ENCODE measurements at regions not wholly inside any gene's neighbourhood (a gene's known extent, or its start where the extent isn't known, plus 50 kb on each side); places are given as distances from the start of the nearest gene placed in this dataset.

DNA sequence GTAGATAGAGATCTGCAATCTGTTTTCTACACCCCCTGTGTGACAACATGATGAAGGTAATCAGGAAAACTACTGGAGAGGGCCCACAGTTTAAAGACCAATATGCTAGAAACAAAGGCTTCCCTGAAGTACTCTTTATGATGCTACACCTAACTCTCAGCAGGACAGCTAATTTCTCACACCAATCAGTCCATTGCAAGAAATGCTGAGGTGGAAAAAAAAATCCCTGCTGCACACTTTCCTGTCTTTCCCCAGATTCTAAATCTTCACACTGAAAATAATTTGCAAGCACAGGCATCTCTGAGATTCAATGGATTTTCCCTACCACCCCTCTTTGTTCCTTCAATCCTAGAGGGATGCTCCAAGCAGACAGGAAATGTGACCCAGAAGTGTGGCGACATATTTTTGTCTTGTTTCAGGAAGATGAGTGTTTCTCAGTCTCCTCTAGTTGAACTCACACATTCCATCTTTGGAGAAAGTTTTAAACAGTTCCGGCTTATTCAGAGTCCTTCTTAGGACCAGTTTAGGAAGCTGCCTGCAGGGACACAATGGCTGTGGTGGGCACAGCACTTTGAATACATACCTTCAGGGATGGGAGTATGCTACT, 671.6 kb downstream of the DIAPH3 start:
- no peak for DNase-seq (ENCODE audit: low spot score)

DNA sequence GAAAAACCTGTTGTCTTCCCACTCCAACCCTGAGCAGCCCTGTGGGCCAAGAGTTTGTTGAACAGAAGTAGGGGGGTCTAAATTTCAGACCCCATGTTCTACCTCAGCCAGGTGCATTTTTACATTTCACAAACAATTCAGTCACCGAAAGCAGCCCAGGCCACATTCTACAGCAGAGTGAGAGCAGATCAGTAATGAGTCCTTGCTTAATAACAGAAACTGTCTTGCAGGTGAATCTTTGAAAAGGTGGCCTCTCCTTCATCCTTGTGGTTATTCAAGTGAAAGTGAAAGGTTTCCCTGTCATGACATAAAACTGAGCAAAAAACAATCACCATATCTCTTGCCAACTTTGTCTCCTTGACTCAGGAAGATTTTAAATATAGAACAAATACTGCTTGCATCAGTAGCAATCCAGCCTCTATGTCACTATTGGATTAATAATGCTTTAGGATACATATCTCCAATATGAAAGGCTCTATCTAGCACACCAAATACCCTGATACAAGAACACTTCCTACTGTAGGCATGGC, 670.2 kb downstream of the DIAPH3 start:
- DNase-seq (ENCODE audit: low spot score), result no peak
- intact Hi-C loops (cut with DNase I), result loop anchor here in 1 of 2 donors (5.0 kb wide), 1 partner anchor 1536 kb away; no protein-coding TSS in a partner anchor

More for the DNA sequence above, 671.6 kb downstream of the DIAPH3 start:
- intact Hi-C loops (cut with DNase I), result loop anchor here in 1 of 2 donors (5.0 kb wide), 1 partner anchor 1535 kb away; no protein-coding TSS in a partner anchor

DNA sequence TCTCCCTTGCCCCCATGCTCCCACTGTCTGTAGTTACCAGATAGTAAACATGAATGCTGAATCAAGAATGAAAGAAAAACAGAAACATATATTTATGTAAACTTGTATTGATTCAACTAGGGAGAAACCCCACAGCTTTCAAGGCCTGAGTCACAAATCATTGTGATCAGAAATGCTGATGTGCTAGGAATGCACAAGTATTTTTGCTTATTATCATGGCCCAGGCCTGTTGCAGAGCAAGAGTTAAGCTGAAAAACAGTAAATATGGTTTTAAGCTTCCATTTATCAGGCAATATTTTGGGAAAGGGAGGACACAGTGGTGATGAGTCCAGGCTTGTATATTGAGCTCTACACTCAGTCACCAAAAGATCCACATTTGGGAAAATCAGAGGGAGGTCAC, 669.6 kb downstream of the DIAPH3 start:
- DNase-seq (ENCODE audit: low spot score), result no peak
- intact Hi-C loops (cut with DNase I), result loop anchor here in 1 of 2 donors (5.0 kb wide), 1 partner anchor 1537 kb away; no protein-coding TSS in a partner anchor

DNA sequence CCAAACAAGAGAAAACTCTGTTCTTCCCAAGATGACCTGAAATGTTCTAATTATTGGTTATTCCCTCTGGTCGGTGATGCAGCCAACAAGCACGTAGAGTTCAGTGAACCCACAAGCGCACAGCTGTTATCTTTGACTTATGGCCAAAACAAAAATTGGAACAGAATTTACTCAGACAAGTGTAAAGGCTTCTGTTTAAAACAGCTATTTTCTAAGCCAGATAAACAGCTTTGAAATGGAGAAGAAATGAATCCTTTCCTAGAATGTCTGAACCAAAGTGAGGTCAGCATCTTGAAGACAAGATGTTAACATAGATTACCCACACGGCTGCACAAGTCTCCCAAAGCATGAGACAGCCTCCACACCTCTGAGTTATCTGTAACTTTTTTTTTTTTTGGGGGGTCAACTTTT, 669.2 kb downstream of the DIAPH3 start:
- intact Hi-C loops (cut with DNase I), result loop anchor here in 1 of 2 donors (5.0 kb wide), 1 partner anchor 1537 kb away; no protein-coding TSS in a partner anchor
- no peak for DNase-seq (ENCODE audit: low spot score)

DNA sequence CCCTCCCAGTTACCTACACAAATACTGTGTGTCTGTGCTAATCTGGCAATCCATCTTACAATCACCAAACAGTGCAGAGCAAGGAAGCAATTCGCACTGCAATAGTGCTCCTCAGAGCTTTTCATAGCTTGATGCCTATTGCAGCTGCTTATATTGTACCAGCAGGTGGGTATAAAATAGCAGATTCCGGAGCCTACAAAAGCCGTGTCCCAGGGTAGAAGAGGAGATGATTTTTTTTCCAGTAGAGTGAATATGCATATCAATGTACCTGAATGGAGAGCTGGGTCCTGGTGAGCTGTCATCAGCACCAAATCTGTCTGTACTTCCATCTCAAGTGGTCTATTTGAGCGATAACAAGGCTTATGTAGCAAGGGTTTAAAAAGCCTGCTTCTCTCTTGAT, 668.4 kb downstream of the DIAPH3 start:
- intact Hi-C loops (cut with DNase I), result no loop called here
- DNase-seq (ENCODE audit: low spot score), result no peak

DNA sequence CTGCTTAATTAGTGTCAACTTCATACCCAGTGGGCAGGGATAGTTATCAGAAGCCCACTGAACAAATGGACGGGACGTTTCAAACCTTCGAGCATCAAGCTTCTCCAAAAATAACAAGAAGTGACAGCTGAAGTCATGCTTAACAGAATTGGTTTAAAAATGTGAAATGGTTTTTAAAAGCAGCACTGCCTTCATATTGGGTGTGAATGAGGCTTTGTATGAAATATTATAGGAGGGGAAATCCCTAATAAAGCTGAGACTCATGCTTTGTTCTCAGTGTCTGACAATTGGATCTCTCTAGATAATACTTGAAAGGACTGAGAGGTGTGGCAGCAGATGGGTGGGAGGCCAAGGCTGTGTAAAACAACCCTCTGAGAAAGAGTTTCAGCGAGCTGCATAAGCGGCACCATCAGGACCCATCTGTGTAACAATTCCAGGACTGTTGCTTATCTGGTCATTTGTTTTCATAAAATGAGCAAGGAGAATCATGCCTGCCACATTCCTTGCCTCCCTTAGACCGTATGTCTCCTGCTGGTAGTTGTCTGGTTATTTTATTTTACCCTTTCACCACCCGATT, 667.7 kb downstream of the DIAPH3 start:
- intact Hi-C loops (cut with DNase I), result no loop called here
- DNase-seq (ENCODE audit: low spot score), result no peak

DNA sequence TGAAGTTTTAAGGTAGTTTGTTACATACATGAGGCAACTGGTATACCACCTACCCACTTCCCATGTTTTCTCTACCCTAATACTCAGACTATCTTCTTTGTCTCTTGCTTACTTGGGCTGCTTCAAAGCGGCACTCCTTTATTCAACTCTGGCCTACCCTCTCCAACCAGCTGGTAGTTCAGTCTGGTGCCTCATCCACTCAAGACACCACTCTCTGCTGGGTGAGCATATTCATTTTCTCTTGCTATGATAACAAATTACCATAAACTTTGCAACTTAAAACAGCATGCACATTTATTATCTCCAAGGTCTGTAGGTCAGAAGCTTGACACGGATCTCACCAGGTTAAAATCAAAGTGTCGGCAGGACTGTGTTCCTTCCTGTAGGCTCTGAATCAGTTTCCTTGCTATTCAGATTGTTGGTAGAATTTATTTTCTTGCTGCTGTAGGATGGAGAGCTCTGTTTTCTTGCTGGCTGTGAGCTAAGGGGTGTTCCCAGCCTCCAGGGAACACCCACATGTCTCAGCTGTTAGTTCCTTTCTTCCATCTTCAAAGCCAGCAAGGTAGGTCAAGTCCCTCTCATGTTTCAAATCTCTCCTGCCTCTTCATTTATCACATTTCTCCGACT, 666.0 kb downstream of the DIAPH3 start:
- no peak for DNase-seq (ENCODE audit: low spot score)
- intact Hi-C loops (cut with DNase I), result no loop called here

DNA sequence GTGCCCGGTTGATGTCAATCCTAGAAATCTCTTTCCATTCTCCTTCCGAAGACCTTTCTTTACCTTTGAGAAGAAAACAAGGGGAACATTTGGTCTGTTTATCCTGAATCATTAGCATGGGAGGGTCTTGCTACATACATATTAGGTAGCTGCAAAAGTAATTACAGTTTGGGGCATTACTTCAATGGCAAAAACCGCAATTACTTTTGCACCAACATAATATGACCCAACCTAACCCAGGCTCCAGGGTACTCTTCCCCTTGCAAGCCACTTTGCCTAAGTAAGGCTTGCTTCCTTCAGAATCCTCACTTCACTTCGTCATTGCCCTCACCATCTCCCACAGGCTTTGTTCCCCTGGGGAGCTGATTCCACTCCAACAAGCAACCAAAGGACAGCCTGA, 662.7 kb downstream of the DIAPH3 start:
- intact Hi-C loops (cut with DNase I), result no loop called here

DNA sequence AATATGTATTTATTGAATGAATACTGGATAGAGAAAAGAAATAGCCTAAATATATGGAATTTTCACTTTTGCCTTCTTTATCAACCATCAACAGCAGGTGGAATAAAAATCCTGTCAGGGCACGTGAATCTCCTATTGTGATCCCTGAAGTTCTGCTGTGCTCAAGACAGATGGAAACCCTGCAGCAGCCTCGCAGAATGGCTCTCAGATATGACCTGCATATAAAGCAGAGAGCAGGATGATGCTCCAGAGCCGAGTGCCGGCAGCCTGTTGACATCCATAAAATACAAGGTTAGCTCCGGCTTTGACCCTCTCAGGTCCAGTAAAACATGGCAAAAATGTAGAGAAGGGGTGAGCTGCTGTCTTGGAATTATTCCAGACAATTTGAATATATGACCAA, 659.3 kb downstream of the DIAPH3 start:
- no peak for DNase-seq (ENCODE audit: low spot score)
- intact Hi-C loops (cut with DNase I), result no loop called here

More for the DNA sequence above, 662.7 kb downstream of the DIAPH3 start:
- DNase-seq (ENCODE audit: low spot score), result no peak

DNA sequence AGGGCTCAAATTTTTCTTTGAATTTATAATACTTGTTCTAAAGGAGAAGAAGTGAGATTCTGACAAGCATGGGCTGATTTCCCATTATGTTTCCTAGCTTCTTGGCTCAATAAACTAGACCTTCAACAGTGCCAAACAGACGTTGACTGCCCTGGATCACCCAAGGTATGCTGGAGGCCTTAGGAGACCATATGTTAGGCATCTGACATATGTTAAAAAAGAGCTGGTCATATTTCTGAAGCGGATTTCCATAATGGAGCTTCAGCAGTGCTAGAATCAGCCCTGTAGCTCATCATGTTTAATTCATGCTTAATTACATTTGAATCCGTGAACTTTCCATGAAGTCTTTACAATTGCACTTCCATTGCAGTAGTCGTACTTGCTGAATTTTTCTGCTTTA, 653.3 kb downstream of the DIAPH3 start:
- intact Hi-C loops (cut with DNase I), result no loop called here

DNA sequence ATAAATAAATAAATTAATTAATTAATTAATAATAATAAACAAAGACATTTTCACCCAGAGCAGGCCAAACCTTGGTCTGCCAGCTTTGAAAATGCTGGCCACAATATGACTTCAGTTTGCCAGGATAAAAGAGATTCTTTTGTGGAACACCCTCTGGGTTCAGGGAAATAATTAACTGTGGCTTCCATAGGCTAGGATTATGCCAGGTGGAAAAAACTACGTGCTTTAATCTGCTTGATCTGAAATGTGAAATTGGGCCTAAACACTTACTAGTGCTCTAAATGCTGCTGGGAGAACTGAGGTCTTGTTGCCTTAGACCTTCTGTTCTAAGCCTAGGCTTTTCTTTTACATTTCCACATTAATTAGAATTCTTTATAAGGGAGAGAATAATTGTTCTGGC, 650.0 kb downstream of the DIAPH3 start:
- intact Hi-C loops (cut with DNase I), result no loop called here
- no peak for DNase-seq (ENCODE audit: low spot score)

More for the DNA sequence above, 653.3 kb downstream of the DIAPH3 start:
- no peak for DNase-seq (ENCODE audit: low spot score)

DNA sequence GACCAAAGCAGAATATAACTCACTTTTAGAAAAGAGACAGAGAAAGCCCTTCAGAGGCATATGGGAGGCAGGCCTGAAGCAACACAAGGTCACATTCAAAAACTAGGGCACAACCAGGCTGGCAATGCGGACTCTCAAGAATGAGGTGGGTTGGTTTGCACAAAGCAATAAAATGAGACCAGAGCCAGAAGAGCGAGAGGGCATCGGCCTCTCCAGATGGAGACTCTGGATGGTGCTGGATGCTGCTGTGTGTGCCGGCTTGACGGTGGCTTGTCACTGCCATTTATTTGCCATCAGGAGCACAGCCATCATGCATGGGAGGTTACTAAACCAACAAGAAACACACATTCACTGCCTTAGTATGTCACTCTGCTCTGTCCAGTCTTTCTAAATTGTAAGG, 649.4 kb downstream of the DIAPH3 start:
- no peak for DNase-seq (ENCODE audit: low spot score)
- intact Hi-C loops (cut with DNase I), result no loop called here

DNA sequence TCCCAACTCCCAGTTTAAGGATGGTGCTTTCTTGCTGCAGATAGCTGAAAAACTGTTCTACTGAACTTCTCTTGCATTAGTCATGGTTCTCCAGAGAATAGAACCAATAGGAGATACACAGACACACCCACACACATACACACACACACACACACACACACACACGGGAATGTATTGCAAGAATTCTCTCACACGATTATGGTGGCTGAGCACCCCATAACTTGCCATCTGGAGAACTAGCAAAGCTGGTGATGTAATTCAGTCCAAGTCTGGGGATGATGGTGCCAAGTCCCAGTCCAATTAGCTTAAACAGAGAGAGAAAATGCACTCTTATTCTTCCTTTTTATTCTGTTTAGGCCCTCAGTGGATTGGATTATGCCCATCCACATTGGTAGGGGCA, 643.9 kb downstream of the DIAPH3 start:
- DNase-seq (ENCODE audit: low spot score), result no peak
- intact Hi-C loops (cut with DNase I), result no loop called here

DNA sequence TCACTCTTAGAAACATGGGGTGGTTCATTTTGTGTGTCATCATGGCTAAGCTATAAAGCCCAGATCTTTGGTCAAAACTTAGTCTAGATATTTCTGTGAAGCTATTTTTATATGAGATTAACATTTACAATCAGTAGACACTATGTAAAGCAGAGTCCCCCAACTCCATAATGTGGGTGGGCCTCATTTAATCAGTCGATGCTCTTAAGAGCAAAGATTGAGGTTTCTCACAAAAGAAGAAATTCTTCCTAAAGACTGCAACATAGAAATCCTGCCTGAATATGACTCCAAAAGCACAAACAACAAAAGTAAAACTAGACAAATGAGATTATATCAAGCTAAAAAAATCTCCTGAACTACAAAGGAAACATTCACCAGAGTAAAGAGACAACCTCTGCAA, 642.2 kb downstream of the DIAPH3 start:
- intact Hi-C loops (cut with DNase I), result no loop called here
- DNase-seq (ENCODE audit: low spot score), result no peak

DNA sequence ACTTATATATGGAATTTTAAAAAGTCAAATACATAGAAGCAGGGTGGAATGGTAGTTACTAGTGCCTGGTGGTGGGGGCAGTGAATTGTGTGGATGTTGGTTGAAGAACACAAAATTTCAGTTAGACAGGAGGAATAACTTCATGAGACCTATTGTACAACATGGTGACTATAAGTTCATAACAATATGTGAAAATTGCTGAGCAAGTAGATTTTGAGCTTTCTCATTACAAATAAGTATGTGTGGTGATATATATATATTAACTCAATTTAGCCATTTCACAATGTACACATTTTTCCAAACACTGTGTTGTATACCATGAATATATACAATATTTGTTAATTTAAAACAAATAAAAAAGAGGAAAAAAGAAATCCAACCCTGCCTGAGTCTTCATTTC, 641.1 kb downstream of the DIAPH3 start:
- no peak for DNase-seq (ENCODE audit: low spot score)
- intact Hi-C loops (cut with DNase I), result no loop called here

DNA sequence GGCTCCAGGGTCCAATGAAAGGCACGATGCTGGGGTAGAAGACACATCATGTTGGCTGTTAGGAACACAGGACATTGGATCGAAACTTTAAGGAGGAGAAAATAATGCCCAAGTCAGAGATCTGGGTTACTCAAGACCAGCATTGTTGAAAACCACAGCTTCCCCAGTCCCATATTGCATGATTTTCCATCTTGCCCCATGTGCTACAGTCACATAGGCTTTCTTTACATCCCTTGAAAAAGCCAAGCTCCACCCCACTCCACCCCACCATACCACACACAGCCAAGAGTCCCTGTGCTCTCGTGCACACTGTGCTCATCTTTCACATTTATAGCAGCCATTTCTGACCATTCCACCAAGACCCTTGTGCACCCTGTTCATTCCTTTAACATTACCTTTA, 636.2 kb downstream of the DIAPH3 start:
- DNase-seq (ENCODE audit: low spot score), result no peak
- intact Hi-C loops (cut with DNase I), result no loop called here

DNA sequence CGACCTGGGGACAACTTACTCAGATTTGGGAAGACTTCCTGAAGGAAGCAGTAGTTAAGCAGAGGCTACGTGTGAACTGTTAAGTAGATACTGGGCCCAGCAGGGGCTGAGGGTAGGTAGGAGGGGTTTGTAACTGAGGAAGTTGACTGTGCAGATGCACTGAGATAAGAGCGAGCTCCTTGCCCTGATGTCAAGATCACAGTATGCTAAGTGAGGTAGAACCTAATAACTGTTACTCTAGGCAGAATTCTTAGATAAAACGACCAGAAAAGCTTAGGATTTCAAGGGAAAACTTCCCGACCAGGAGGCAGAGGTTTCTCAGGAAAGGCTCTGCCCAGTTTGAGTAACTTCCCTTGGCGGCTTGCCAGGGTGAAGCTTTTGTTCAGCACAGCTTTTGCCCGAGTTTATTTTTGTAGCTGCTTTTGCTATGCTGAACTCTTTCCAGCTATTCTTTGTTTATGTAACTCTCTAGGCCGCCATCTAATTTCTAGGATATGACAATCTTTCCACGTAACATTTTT, 632.1 kb downstream of the DIAPH3 start:
- peak; percentile 93 for DNase-seq (ENCODE audit: low spot score)

DNA sequence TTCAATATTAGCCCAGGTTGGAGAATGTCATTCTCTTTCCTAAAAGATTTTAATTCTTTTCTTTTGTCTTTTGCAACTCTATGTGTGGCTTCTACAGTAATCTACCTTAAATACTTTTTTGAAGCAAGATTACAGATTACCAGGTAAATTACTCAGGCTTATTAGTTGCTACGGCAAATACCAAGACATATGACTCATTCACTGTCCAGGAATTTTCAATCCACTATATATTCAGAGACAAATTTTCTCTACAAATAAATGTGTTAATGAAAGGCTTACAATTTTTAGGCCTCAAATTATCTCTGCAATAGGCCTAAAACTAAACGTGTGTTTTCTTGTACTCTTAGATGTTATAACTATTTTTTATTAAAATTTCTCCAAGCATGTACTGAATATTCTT, 631.3 kb downstream of the DIAPH3 start:
- intact Hi-C loops (cut with DNase I), result no loop called here
- no peak for DNase-seq (ENCODE audit: low spot score)

More for the DNA sequence above, 632.1 kb downstream of the DIAPH3 start:
- intact Hi-C loops (cut with DNase I), result no loop called here

DNA sequence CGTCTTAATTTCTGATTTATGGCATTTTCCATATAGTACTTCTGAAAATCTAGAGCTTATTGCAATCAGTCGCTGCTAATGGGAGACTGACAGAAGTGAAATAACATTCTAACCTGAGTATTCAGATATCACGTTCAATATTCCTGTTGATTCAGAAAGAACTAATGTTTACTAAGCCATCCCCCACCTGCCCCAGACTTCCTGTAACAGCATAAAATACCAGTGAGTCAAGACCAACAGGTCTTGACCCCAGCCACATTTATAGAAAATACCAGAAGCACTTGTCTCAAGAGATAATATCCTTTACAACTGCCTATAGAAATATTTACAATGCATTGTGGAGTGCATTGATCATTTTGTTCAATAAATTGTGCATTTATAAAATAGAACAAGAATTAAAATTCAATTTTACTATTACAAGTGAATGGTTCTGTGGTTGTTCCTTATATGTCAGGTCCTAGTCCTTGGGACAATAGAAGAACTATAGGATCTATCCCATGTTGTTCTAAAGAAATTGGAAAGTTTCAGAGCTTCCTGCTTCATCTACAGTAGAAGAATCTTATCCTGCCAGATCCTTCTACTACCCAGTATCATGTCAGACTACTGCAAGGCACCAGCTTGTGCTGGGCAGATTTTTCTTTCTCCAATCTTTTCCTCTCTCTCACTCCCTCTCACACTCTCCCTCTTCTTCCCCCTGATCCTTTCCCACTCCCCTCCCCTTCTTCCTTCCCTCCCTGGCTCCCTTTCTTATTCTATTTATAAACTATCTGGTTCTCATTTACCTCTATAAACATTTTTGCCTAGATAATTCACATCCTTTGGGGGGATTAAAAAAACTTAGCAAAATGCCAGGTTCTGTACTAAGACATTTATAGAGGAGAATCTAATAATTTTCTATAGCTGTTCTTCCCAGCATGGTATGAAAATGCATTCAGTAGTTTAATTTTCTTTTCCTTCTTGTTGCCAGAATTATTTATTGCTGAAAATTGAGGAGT, 629.9 kb downstream of the DIAPH3 start:
- intact Hi-C loops (cut with DNase I), result no loop called here
- no peak for DNase-seq (ENCODE audit: low spot score)

Data from posterior vena cava (tissue), 2 donors.